NB4 (cell line): ENCODE measurements at regions not wholly inside any gene's neighbourhood (a gene's known extent, or its start where the extent isn't known, plus 50 kb on each side); places are given as distances from the start of the nearest gene placed in this dataset.

ENCODE experiments used
- DNase-seq: peaks from one replicate; pipeline ENCODE4 v3.0.0; 2010; ENCODE audit warnings: low read depth
- H3K4me3 ChIP-seq: one replicate; pipeline ENCODE4 v1.5.1; 2011; ENCODE audit warnings: mild to moderate bottlenecking, low read depth, low read length, moderate library complexity
- MYC ChIP-seq: IDR thresholded peaks from 2 replicates; pipeline ENCODE4 v1.6.1; 2011; ENCODE audit warnings: low read depth, low read length
- POLR2A ChIP-seq: IDR thresholded peaks from 2 replicates; pipeline ENCODE4 v1.6.1; 2011; ENCODE audit warnings: mild to moderate bottlenecking; ENCODE audit not compliant: insufficient read length; ENCODE audit errors: extremely low read depth
- TF ChIP-seq, protein P1 (sequence below): IDR thresholded peaks from 2 replicates; pipeline ENCODE4 v1.6.1; 2011; ENCODE audit warnings: low read depth, low read length
- TF ChIP-seq, protein P2 (sequence below): IDR thresholded peaks from one replicate; pipeline ENCODE4 v1.5.1; 2012; ENCODE audit warnings: low read depth, low read length

DNA sequence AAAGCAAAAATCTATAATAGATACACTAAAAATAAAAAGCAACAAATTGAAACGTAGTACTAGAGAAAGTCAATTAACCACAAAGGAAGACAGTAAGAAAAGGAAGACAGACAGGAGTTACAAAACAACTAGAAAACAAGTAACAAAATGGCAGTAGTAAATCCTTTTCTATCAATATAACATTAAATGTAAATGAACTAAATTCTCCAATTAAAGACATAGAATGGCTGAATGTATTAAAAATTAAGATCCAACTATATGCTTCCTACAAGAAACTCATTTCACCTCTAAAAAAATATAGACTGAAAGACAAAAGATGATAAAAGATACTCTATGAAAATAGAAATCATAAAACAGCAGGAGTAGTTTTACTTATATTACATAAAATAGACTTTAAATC, 79.1 kb downstream of the CTH start:
- TF ChIP-seq, protein P1, sequence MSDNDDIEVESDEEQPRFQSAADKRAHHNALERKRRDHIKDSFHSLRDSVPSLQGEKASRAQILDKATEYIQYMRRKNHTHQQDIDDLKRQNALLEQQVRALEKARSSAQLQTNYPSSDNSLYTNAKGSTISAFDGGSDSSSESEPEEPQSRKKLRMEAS, result no peak
- TF ChIP-seq, protein P2, sequence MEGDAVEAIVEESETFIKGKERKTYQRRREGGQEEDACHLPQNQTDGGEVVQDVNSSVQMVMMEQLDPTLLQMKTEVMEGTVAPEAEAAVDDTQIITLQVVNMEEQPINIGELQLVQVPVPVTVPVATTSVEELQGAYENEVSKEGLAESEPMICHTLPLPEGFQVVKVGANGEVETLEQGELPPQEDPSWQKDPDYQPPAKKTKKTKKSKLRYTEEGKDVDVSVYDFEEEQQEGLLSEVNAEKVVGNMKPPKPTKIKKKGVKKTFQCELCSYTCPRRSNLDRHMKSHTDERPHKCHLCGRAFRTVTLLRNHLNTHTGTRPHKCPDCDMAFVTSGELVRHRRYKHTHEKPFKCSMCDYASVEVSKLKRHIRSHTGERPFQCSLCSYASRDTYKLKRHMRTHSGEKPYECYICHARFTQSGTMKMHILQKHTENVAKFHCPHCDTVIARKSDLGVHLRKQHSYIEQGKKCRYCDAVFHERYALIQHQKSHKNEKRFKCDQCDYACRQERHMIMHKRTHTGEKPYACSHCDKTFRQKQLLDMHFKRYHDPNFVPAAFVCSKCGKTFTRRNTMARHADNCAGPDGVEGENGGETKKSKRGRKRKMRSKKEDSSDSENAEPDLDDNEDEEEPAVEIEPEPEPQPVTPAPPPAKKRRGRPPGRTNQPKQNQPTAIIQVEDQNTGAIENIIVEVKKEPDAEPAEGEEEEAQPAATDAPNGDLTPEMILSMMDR, result no peak
- no peak for TF ChIP-seq MYC
- TF ChIP-seq POLR2A, result no peak
- no peak overlapping the region for H3K4me3 ChIP-seq

DNA sequence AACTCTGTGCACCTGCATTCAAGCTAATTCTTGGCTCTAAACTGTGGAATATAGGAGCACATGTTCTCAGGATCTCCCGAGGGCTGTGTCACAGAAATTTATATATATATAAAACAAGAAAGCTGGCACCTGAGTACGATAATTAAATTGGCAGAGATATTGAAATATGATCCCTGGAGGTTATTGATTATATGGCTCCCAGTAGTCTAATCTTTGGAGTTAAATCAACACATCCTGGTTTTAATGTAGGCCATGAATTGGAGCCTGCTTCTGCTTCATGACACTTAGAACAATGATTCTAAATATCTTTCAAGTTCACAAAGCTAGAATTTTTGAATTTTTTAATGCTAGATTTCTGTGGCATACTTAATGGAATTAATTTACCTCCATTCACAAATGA, 84.3 kb downstream of the CTH start:
- TF ChIP-seq, protein P1, result no peak
- TF ChIP-seq MYC (no peak), POLR2A (no peak)
- TF ChIP-seq, protein P2, result no peak
- H3K4me3 ChIP-seq, result no peak overlapping the region
- DNase-seq, result no peak

More for the DNA sequence above, 79.1 kb downstream of the CTH start:
- no peak for DNase-seq

DNA sequence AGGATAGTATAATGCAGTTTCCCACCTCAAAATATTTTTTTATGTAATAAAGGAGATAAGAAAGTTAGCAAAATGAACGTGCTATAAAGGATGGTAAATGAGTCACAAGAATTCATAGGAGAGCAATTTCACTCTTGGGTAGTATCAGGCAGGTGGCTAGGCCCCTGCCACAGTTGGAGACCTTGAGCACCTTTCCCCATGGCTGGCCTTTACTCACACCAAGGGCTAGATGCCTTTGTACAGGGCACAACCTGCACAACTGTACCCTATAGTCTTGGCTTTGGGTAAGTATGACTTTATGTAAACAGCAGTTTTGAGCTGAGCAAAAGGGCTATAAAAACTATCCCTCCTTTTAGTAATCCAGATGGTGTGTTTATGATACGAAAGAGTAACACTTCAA, 85.1 kb downstream of the CTH start:
- no peak overlapping the region for H3K4me3 ChIP-seq
- no peak for DNase-seq
- TF ChIP-seq MYC (no peak), POLR2A (no peak)
- TF ChIP-seq, protein P2, result no peak
- TF ChIP-seq, protein P1, result no peak

DNA sequence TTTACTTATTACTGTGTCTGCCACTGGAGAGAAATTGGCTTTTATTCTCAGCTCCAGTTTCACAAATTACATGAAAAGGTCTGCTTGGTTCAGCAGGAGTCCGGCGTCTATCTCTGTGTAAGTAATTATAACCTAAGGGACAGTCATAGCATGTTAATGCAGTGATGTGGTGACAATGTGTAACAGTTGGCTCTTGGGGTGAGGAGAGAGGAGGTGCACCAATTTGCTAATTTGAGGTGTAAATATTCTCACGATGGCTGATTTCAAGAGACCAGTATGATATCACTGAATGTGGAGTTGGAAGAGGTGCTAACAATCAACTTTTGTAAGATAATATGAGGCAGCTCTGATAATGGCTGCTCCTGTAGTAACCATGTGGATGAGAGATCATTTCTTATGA, 86.1 kb downstream of the CTH start:
- DNase-seq, result no peak
- no peak overlapping the region for H3K4me3 ChIP-seq
- no peak for TF ChIP-seq POLR2A
- TF ChIP-seq, protein P2, result no peak
- TF ChIP-seq MYC, result no peak
- TF ChIP-seq, protein P1, result no peak

DNA sequence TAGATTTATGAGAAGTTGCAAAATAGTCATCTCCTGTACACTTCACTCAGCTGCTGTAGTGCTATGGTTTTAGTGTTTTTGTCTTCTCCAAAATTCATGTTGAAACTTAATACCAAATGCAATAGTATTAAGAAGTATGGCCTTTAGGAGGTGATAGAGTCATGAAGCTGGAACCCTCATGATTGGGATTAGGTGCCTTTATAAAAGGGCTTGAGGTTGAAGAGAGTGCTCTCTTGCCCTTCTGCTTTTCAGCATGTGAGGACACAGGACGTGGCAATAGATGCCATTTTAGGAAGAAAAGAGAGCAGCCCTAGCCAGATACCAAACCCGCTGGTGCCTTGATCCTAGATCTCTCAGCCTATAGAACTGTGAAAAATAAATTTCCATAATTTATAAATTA, 87.6 kb downstream of the CTH start:
- H3K4me3 ChIP-seq, result no peak overlapping the region

More for the DNA sequence above, 87.6 kb downstream of the CTH start:
- TF ChIP-seq, protein P1, result no peak
- TF ChIP-seq MYC (no peak), POLR2A (no peak)
- TF ChIP-seq, protein P2, result no peak
- DNase-seq, result peak; percentile 34
